ENCODE measurements at regions not wholly inside any gene's neighbourhood (a gene's known extent, or its start where the extent isn't known, plus 50 kb on each side); places are given as distances from the start of the nearest gene placed in this dataset.

- H3K27ac ChIP-seq: no peak overlapping the region
- no peak overlapping the region for H3K4me3 ChIP-seq
- no peaks in the 10 kb centered on the region for H3K36me3 ChIP-seq
- DNase-seq (ENCODE audit: low spot score in 2 of 2): no peak
- H3K9me3 ChIP-seq: no peaks in the 10 kb centered on the region
- no peaks in the 10 kb centered on the region for H3K27me3 ChIP-seq
- H3K4me1 ChIP-seq: peaks cover 8% of the 10 kb centered on the region
- TF ChIP-seq EP300 (IDR thresholded peaks at IDR 0.05) (no peak), POLR2AphosphoS5 (IDR thresholded peaks at IDR 0.05) (no peak)
Measured at GRCh38 chr5:72605632-72606031, 98.4 kb upstream of the ZNF366 start.

GRCh38 chr5:72604798-72605154, 97.6 kb upstream of the ZNF366 start:
- Histone ChIP-seq H3K36me3 (no peaks in the 10 kb centered on the region), H3K27ac (no peak overlapping the region)
- WGBS: 80% methylated on average over 2 of the region's 2 CpGs

GRCh38 chr5:72604111-72604797, 97.0 kb upstream of the ZNF366 start:
- Histone ChIP-seq H3K27me3 (no peaks in the 10 kb centered on the region), H3K4me3 (no peak overlapping the region), H3K4me1 (peaks cover 20% of the 10 kb centered on the region), H3K9me3 (no peaks in the 10 kb centered on the region), H3K36me3 (no peaks in the 10 kb centered on the region), H3K27ac (no peak overlapping the region)
- WGBS: 63% methylated on average over 11 of the region's 11 CpGs
- TF ChIP-seq POLR2AphosphoS5 (IDR thresholded peaks at IDR 0.05): peak in 1 of 3 donors; percentile 39
- no peak for TF ChIP-seq EP300 (IDR thresholded peaks at IDR 0.05)
- DNase-seq (ENCODE audit: low spot score in 2 of 2): no peak

More at GRCh38 chr5:72604798-72605154, 97.6 kb upstream of the ZNF366 start:
- Histone ChIP-seq H3K27me3 (no peaks in the 10 kb centered on the region), H3K4me3 (no peak overlapping the region), H3K4me1 (peaks cover 15% of the 10 kb centered on the region), H3K9me3 (no peaks in the 10 kb centered on the region)
- TF ChIP-seq POLR2AphosphoS5 (IDR thresholded peaks at IDR 0.05) (no peak), POLR2A (IDR thresholded peaks at IDR 0.05) (no peak), EP300 (IDR thresholded peaks at IDR 0.05) (no peak), CTCF (IDR thresholded peaks at IDR 0.05) (no peak)
- DNase-seq (ENCODE audit: low spot score in 2 of 2): no peak

GRCh38 chr5:72602696-72603685, 95.8 kb upstream of the ZNF366 start:
- Histone ChIP-seq H3K4me1 (peaks cover 24% of the 10 kb centered on the region), H3K36me3 (no peaks in the 10 kb centered on the region), H3K27ac (no peak overlapping the region), H3K27me3 (no peaks in the 10 kb centered on the region), H3K4me3 (no peak overlapping the region), H3K9me3 (no peaks in the 10 kb centered on the region)
- no peak for TF ChIP-seq EP300 (IDR thresholded peaks at IDR 0.05)
- no peak for TF ChIP-seq POLR2AphosphoS5 (IDR thresholded peaks at IDR 0.05)
- no peak for TF ChIP-seq POLR2A (IDR thresholded peaks at IDR 0.05)
- TF ChIP-seq CTCF (IDR thresholded peaks at IDR 0.05): no peak
- 93% methylated on average over 6 of the region's 6 CpGs for WGBS
- DNase-seq (ENCODE audit: low spot score in 2 of 2): no peak

GRCh38 chr5:72601861-72602260, 94.7 kb upstream of the ZNF366 start:
- Histone ChIP-seq H3K27me3 (no peaks in the 10 kb centered on the region), H3K36me3 (no peaks in the 10 kb centered on the region), H3K4me1 (peaks cover 28% of the 10 kb centered on the region), H3K27ac (no peak overlapping the region), H3K4me3 (no peak overlapping the region), H3K9me3 (no peaks in the 10 kb centered on the region)
- 85% methylated on average over 1 of the region's 1 CpG for WGBS
- TF ChIP-seq POLR2A (IDR thresholded peaks at IDR 0.05) (no peak), EP300 (IDR thresholded peaks at IDR 0.05) (no peak), CTCF (IDR thresholded peaks at IDR 0.05) (no peak), POLR2AphosphoS5 (IDR thresholded peaks at IDR 0.05) (no peak)
- DNase-seq (ENCODE audit: low spot score in 2 of 2): no peak

- peaks cover 29% of the 10 kb centered on the region for H3K4me1 ChIP-seq
- WGBS: 60% methylated on average over 3 of the region's 3 CpGs
- H3K27ac ChIP-seq: peak overlapping the region; percentile 35
- TF ChIP-seq EP300 (IDR thresholded peaks at IDR 0.05): no peak
- TF ChIP-seq POLR2AphosphoS5 (IDR thresholded peaks at IDR 0.05): no peak
- TF ChIP-seq POLR2A (IDR thresholded peaks at IDR 0.05): no peak
- no peak for TF ChIP-seq CTCF (IDR thresholded peaks at IDR 0.05)
- H3K27me3 ChIP-seq: no peaks in the 10 kb centered on the region
- no peak overlapping the region for H3K4me3 ChIP-seq
- no peaks in the 10 kb centered on the region for H3K9me3 ChIP-seq
- no peaks in the 10 kb centered on the region for H3K36me3 ChIP-seq
- DNase-seq (ENCODE audit: low spot score in 2 of 2): no peak
Measured at GRCh38 chr5:72600391-72600981, 93.3 kb upstream of the ZNF366 start.

All from suprapubic skin (tissue), 4 donors.